Activated T-cell treated with anti-CD3 and anti-CD28 coated beads, Interleukin-2, amount 50 U/mL, for 4 hours (primary cell): ENCODE measurements at regions not wholly inside any gene's neighbourhood (a gene's known extent, or its start where the extent isn't known, plus 50 kb on each side); places are given as distances from the start of the nearest gene placed in this dataset.

ENCODE experiments used
- ATAC-seq, 2 donors: fragments of 200-7000 bp; cut with Tn5 transposase; one replicate each; pipeline ENCODE4 v1.10.0; 2021
- DNase-seq: peaks from one replicate; pipeline ENCODE4 v3.0.0-alpha.2; 2020
- H3K27me3 Mint-ChIP-seq: one replicate; pipeline ENCODE4 v1.8.0; 2021; ENCODE audit warnings: low read depth, mixed read lengths
- H3K36me3 Mint-ChIP-seq: one replicate; pipeline ENCODE4 v1.8.0; 2022; ENCODE audit warnings: mixed read lengths; ENCODE audit not compliant: insufficient read depth
- H3K4me1 Mint-ChIP-seq: one replicate; pipeline ENCODE4 v1.8.0; 2021; ENCODE audit warnings: low read depth, mixed read lengths
- H3K4me3 Mint-ChIP-seq: one replicate; pipeline ENCODE4 v1.8.0; 2021; ENCODE audit warnings: mild to moderate bottlenecking, moderate library complexity, mixed read lengths
- H3K9me3 Mint-ChIP-seq: one replicate; pipeline ENCODE4 v1.8.0; 2021; ENCODE audit warnings: mixed read lengths

- Mint-ChIP-seq H3K9me3 (no peaks in the 10 kb centered on the region), H3K36me3 (no peaks in the 10 kb centered on the region), H3K4me3 (no peak overlapping the region), H3K27me3 (peaks cover 14% of the 10 kb centered on the region), H3K4me1 (peaks cover 22% of the 10 kb centered on the region)
- DNase-seq (no peak), ATAC-seq (no peak)
These were observed 50.6 kb upstream of the SPAG16 start for GRCh38 chr2:213233438-213234330.
